PC-3 (cell line): ENCODE measurements at regions not wholly inside any gene's neighbourhood (a gene's known extent, or its start where the extent isn't known, plus 50 kb on each side); places are given as distances from the start of the nearest gene placed in this dataset.

Source experiments
- EZH2 ChIP-seq: fragments of 300-600 bp; sonication (generic); IDR thresholded peaks from one replicate; pipeline ENCODE4 v1.6.1; 2017; ENCODE audit warnings: antibody characterized with exemption, mild to moderate bottlenecking, low read length; ENCODE audit not compliant: unreplicated experiment
- TF ChIP-seq, protein P1 (sequence below): fragments of 300-600 bp; sonication (generic); conservative IDR thresholded peaks from 2 replicates; pipeline ENCODE4 v1.5.1; 2017; ENCODE audit warnings: antibody characterized with exemption, low read depth, mild to moderate bottlenecking, low read length

- TF ChIP-seq, protein P1, sequence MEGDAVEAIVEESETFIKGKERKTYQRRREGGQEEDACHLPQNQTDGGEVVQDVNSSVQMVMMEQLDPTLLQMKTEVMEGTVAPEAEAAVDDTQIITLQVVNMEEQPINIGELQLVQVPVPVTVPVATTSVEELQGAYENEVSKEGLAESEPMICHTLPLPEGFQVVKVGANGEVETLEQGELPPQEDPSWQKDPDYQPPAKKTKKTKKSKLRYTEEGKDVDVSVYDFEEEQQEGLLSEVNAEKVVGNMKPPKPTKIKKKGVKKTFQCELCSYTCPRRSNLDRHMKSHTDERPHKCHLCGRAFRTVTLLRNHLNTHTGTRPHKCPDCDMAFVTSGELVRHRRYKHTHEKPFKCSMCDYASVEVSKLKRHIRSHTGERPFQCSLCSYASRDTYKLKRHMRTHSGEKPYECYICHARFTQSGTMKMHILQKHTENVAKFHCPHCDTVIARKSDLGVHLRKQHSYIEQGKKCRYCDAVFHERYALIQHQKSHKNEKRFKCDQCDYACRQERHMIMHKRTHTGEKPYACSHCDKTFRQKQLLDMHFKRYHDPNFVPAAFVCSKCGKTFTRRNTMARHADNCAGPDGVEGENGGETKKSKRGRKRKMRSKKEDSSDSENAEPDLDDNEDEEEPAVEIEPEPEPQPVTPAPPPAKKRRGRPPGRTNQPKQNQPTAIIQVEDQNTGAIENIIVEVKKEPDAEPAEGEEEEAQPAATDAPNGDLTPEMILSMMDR, result no peak
- TF ChIP-seq EZH2, result no peak
Measured at GRCh38 chr11:70543611-70544010, 145.3 kb downstream of the CTTN start.
